HEK293 (cell line): ENCODE measurements at regions not wholly inside any gene's neighbourhood (a gene's known extent, or its start where the extent isn't known, plus 50 kb on each side); places are given as distances from the start of the nearest gene placed in this dataset.

Experiments used
- CTCF ChIP-seq: fragments of 450-650 bp; formaldehyde crosslinking; IDR thresholded peaks from 2 replicates; pipeline ENCODE4 v1.5.1; 2016; ENCODE audit warnings: missing biosample characterization, missing genetic modification characterization
- ZNF174 ChIP-seq: fragments of 450-650 bp; formaldehyde crosslinking; IDR thresholded peaks from 2 replicates; pipeline ENCODE4 v1.5.0; 2017; ENCODE audit warnings: missing biosample characterization, mild to moderate bottlenecking, missing genetic modification characterization

GRCh38 chr11:95647355-95647754, 142.2 kb downstream of the FAM76B start:
- TF ChIP-seq CTCF: no peak
- TF ChIP-seq ZNF174: no peak
